ENCODE measurements at regions not wholly inside any gene's neighbourhood (a gene's known extent, or its start where the extent isn't known, plus 50 kb on each side); places are given as distances from the start of the nearest gene placed in this dataset.

DNA sequence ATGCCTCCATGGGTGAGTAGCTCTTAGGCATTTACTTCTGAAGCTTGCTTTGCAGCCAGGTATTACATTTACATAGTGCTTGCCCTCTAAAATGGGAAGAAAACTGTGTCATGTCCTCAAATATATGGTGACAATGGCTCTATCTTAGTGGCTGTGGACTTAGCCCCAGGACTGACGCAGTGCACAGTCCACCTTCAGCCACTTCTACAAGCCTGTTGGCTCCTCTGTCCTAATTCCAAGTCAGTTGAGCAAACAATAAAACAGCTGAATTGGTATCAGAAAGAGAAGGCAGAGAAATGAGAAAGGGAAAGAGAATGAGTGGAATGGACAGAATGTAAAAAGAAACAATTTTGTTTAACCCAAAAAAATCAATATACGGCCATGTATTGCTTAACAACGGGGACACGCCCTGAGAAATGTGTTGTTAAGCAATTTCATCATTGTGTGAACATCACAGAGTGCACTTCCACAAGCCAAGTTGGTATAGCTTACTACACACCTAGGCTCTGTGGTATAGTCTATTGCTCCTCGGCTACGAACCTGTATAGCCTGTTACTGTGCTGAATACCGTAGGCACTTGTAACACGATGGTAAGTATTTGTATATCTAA, 93.5 kb downstream of the GRIN2B start:
- Histone ChIP-seq H3K27ac (ENCODE audit: low read length) (no peak overlapping the region), H3K4me3 (ENCODE audit: low read depth in 1 of 2, low read length in 2 of 2) (no peak overlapping the region), H3K9me3 (ENCODE audit: control insufficient read depth in 1 of 2, low read length in 2 of 2) (no peaks in the 10 kb centered on the region), H3K36me3 (ENCODE audit: control insufficient read depth in 1 of 2, insufficient read depth in 2 of 2, low read length in 2 of 2) (no peaks in the 10 kb centered on the region), H3K27me3 (ENCODE audit: low read depth, low read length) (no peaks in the 10 kb centered on the region), H3K4me1 (ENCODE audit: control insufficient read depth in 1 of 2, insufficient read depth in 2 of 2, low read length in 2 of 2) (no peaks in the 10 kb centered on the region)

DNA sequence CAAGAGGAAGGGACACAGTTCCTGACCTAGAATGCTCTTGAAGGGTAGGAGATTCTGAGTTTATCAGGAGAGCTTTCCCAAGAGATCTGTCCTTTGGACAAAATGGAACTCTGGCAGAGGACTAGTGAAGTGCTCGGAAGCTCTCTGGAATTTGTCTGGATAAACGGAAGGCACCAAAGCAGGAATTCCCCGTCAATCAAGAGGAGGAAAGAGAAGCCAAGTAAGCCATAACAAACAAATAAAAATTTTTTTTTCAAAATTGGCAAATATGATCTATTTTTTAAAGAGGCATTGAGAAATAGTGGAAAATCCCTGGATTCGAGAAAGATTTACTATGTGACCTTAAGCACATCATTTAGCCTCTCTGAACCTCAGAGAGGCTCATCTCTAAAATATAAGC, 99.2 kb downstream of the GRIN2B start:
- Histone ChIP-seq H3K36me3 (ENCODE audit: control insufficient read depth in 1 of 2, insufficient read depth in 2 of 2, low read length in 2 of 2) (no peaks in the 10 kb centered on the region), H3K4me3 (ENCODE audit: low read depth in 1 of 2, low read length in 2 of 2) (no peak overlapping the region), H3K27me3 (ENCODE audit: low read depth, low read length) (no peaks in the 10 kb centered on the region), H3K4me1 (ENCODE audit: control insufficient read depth in 1 of 2, insufficient read depth in 2 of 2, low read length in 2 of 2) (no peaks in the 10 kb centered on the region), H3K27ac (ENCODE audit: low read length) (no peak overlapping the region), H3K9me3 (ENCODE audit: control insufficient read depth in 1 of 2, low read length in 2 of 2) (no peaks in the 10 kb centered on the region)

DNA sequence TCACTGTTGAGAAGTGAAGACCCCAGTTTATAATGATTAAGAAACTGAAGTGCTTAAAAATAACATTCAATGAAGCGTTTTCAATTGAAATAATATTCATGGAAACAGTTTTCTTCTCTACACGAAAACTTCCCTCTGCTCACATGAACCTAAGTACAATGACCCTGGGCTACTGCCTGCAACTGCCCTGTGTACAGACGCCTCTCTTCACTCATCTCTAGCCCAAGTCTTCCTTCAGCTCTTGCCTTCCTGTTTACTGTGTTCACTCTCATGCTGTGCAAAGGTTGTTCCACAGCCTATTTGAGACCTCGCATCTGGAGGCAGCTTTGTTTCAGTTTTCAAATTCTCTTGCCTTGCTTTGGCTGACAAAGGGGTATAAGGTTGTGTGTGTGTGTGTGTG, 100.8 kb downstream of the GRIN2B start:
- H3K27ac ChIP-seq (ENCODE audit: low read length): no peak overlapping the region
- no peak overlapping the region for H3K4me3 ChIP-seq (ENCODE audit: low read depth in 1 of 2, low read length in 2 of 2)

DNA sequence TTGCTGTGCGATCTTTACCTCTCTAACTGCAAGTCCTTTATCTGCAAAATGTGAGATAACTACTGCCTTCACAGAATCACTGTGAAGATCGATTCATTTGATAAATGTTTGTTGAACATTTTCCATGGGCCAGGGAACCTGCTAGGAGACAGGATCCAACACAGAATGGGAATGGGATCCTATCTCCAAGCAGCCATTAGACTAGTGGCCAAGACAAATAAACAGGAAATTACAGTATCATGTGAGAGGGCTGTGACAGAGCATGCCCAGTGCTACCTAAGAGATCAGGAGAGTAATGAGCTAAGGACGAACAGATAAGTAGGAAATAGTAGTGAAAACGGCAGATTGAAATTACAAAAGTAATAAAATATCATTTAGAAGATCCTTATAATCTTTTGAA, 105.7 kb downstream of the GRIN2B start:
- no peak overlapping the region for H3K4me3 ChIP-seq (ENCODE audit: low read depth in 1 of 2, low read length in 2 of 2)
- no peaks in the 10 kb centered on the region for H3K27me3 ChIP-seq (ENCODE audit: low read depth, low read length)
- H3K36me3 ChIP-seq (ENCODE audit: control insufficient read depth in 1 of 2, insufficient read depth in 2 of 2, low read length in 2 of 2): no peaks in the 10 kb centered on the region
- H3K27ac ChIP-seq (ENCODE audit: low read length): no peak overlapping the region
- no peaks in the 10 kb centered on the region for H3K4me1 ChIP-seq (ENCODE audit: control insufficient read depth in 1 of 2, insufficient read depth in 2 of 2, low read length in 2 of 2)
- no peaks in the 10 kb centered on the region for H3K9me3 ChIP-seq (ENCODE audit: control insufficient read depth in 1 of 2, low read length in 2 of 2)

More for the DNA sequence above, 100.8 kb downstream of the GRIN2B start:
- no peaks in the 10 kb centered on the region for H3K27me3 ChIP-seq (ENCODE audit: low read depth, low read length)
- no peaks in the 10 kb centered on the region for H3K9me3 ChIP-seq (ENCODE audit: control insufficient read depth in 1 of 2, low read length in 2 of 2)
- no peaks in the 10 kb centered on the region for H3K36me3 ChIP-seq (ENCODE audit: control insufficient read depth in 1 of 2, insufficient read depth in 2 of 2, low read length in 2 of 2)
- H3K4me1 ChIP-seq (ENCODE audit: control insufficient read depth in 1 of 2, insufficient read depth in 2 of 2, low read length in 2 of 2): no peaks in the 10 kb centered on the region

DNA sequence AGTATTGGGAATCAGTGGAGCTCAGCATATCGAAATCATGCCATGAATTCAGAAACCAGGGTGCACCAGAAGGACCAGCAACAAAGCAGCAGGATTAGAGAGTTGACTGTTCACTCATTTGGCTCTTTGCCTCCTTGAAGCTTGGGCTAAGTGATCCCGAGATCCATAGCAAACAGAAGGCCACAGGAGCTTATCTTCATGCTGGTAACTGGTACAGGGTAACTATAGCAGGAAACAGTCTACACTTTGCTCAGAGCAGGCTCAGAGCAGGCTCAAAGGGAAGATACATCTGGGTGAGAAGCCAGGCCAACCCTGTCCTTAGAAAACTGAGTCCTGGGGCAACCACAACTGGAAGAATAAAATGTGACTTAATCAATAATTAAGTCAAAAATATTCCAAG, 111.1 kb downstream of the GRIN2B start:
- H3K27ac ChIP-seq (ENCODE audit: low read length): no peak overlapping the region
- H3K36me3 ChIP-seq (ENCODE audit: control insufficient read depth in 1 of 2, insufficient read depth in 2 of 2, low read length in 2 of 2): no peaks in the 10 kb centered on the region
- H3K4me3 ChIP-seq (ENCODE audit: low read depth in 1 of 2, low read length in 2 of 2): no peak overlapping the region
- no peaks in the 10 kb centered on the region for H3K9me3 ChIP-seq (ENCODE audit: control insufficient read depth in 1 of 2, low read length in 2 of 2)
- no peaks in the 10 kb centered on the region for H3K27me3 ChIP-seq (ENCODE audit: low read depth, low read length)
- no peaks in the 10 kb centered on the region for H3K4me1 ChIP-seq (ENCODE audit: control insufficient read depth in 1 of 2, insufficient read depth in 2 of 2, low read length in 2 of 2)

DNA sequence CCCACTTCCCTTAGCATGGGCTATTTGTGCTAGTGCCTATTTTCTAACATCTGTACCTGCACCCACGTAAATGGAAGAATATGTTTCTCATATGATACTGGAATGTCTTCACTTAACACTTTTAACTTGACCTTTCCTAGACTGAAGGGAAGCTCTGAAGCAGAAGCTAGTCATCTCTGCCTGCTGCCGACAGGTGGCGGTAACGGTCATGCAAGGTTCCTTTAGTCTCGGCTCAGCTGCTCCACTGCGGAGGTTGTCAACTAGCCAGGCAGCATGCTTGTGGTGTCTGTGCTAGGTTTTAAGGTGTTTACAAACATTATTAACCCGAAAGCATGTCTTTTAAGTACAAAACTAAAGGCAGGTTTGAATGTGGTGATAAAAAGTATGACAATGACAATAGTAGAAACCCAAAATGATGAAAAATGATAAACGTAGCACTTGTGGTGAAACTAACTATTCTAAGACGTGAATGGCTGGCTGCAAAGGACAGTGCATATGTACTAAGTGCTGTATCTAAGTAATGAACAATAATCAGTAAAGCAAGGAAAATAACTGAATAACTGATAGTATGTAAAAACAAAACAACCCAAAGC, 117.2 kb downstream of the GRIN2B start:
- no peaks in the 10 kb centered on the region for H3K4me1 ChIP-seq (ENCODE audit: control insufficient read depth in 1 of 2, insufficient read depth in 2 of 2, low read length in 2 of 2)
- no peak overlapping the region for H3K4me3 ChIP-seq (ENCODE audit: low read depth in 1 of 2, low read length in 2 of 2)
- H3K36me3 ChIP-seq (ENCODE audit: control insufficient read depth in 1 of 2, insufficient read depth in 2 of 2, low read length in 2 of 2): no peaks in the 10 kb centered on the region
- no peaks in the 10 kb centered on the region for H3K27me3 ChIP-seq (ENCODE audit: low read depth, low read length)
- no peak overlapping the region for H3K27ac ChIP-seq (ENCODE audit: low read length)
- H3K9me3 ChIP-seq (ENCODE audit: control insufficient read depth in 1 of 2, low read length in 2 of 2): no peaks in the 10 kb centered on the region

DNA sequence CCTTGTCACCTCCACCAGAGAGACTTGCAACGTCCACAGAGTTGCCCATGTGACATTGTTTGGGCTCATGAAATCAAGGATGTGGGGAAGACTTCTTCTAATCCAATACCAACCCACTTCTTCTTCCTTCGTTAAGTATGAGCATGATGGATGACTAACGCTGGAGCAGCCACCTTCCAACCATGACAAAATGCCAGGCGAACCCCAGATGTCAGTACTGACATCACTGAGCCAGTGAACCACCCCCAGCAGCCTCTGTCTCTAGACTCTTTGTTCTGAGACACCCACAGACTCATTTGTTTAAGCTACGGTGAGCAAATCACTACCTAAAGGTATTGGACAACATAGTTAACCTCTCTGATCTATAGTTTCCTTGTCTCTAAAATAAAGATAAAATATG, 123.7 kb downstream of the GRIN2B start:
- Histone ChIP-seq H3K4me3 (ENCODE audit: low read depth in 1 of 2, low read length in 2 of 2) (no peak overlapping the region), H3K9me3 (ENCODE audit: control insufficient read depth in 1 of 2, low read length in 2 of 2) (no peaks in the 10 kb centered on the region), H3K27ac (ENCODE audit: low read length) (no peak overlapping the region), H3K36me3 (ENCODE audit: control insufficient read depth in 1 of 2, insufficient read depth in 2 of 2, low read length in 2 of 2) (no peaks in the 10 kb centered on the region), H3K4me1 (ENCODE audit: control insufficient read depth in 1 of 2, insufficient read depth in 2 of 2, low read length in 2 of 2) (no peaks in the 10 kb centered on the region), H3K27me3 (ENCODE audit: low read depth, low read length) (no peaks in the 10 kb centered on the region)

DNA sequence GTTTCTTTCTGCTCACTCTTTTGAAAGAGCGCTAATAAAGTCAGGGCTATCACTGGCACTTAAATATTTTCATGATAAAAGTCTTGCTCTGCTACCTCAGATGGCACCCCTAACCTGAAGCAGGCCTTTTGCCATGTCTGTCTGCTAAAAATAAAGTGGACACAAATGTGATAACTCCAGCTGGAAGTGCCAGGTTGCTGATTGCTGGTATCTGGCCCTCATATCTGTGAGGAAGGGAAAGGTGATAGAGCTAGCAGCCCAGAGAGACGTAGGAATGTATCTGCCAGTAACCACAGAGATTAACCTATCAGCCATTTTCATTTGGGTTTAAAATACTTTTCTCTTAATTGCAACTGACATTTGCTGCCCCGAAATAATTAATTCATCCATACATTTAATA, 127.9 kb downstream of the GRIN2B start:
- Histone ChIP-seq H3K4me1 (ENCODE audit: control insufficient read depth in 1 of 2, insufficient read depth in 2 of 2, low read length in 2 of 2) (no peaks in the 10 kb centered on the region), H3K27ac (ENCODE audit: low read length) (no peak overlapping the region), H3K27me3 (ENCODE audit: low read depth, low read length) (no peaks in the 10 kb centered on the region), H3K36me3 (ENCODE audit: control insufficient read depth in 1 of 2, insufficient read depth in 2 of 2, low read length in 2 of 2) (no peaks in the 10 kb centered on the region), H3K4me3 (ENCODE audit: low read depth in 1 of 2, low read length in 2 of 2) (no peak overlapping the region), H3K9me3 (ENCODE audit: control insufficient read depth in 1 of 2, low read length in 2 of 2) (no peaks in the 10 kb centered on the region)

DNA sequence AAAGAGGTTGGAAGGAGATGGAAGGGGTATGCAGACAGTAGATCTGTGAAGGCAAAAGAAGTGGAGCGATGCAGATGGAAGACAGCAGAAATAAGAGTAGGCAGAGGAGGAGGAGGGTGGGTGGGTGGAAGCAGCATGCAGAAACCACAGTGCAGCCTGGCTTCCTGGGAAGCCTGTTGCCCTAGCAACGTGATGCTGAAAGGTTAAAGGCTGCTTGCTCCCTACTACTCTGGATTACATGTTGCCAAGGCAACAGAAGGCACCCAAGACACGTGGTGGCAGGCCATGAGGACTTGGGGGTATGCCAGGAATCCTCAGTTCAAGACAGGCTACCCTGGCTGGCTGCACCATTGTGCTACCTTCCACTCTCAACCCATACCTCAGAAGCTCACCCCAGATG, 129.6 kb downstream of the GRIN2B start:
- H3K27me3 ChIP-seq (ENCODE audit: low read depth, low read length): no peaks in the 10 kb centered on the region
- no peaks in the 10 kb centered on the region for H3K4me1 ChIP-seq (ENCODE audit: control insufficient read depth in 1 of 2, insufficient read depth in 2 of 2, low read length in 2 of 2)
- no peaks in the 10 kb centered on the region for H3K9me3 ChIP-seq (ENCODE audit: control insufficient read depth in 1 of 2, low read length in 2 of 2)
- no peak overlapping the region for H3K4me3 ChIP-seq (ENCODE audit: low read depth in 1 of 2, low read length in 2 of 2)
- no peak overlapping the region for H3K27ac ChIP-seq (ENCODE audit: low read length)
- no peaks in the 10 kb centered on the region for H3K36me3 ChIP-seq (ENCODE audit: control insufficient read depth in 1 of 2, insufficient read depth in 2 of 2, low read length in 2 of 2)

DNA sequence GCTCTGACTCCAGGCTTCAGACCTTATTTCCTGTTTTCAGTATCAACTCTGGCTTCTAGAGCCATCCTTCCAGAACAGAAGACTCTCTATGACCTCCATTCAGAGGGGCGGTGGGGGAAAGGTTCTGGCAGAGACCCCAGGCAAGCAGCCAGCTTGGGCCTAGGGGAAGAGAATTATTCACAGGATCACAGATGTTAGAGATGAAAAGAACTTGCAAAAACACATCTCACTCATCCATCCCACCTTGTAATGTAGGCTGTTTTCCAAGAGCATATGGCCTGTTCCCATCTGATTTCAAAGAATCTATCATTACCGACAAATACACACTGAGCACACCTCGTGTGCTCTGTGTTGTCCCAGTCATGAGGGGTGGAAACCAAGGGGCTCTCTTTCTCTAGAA, 131.9 kb downstream of the GRIN2B start:
- Histone ChIP-seq H3K36me3 (ENCODE audit: control insufficient read depth in 1 of 2, insufficient read depth in 2 of 2, low read length in 2 of 2) (no peaks in the 10 kb centered on the region), H3K27me3 (ENCODE audit: low read depth, low read length) (no peaks in the 10 kb centered on the region), H3K4me1 (ENCODE audit: control insufficient read depth in 1 of 2, insufficient read depth in 2 of 2, low read length in 2 of 2) (no peaks in the 10 kb centered on the region), H3K4me3 (ENCODE audit: low read depth in 1 of 2, low read length in 2 of 2) (no peak overlapping the region), H3K9me3 (ENCODE audit: control insufficient read depth in 1 of 2, low read length in 2 of 2) (no peaks in the 10 kb centered on the region), H3K27ac (ENCODE audit: low read length) (no peak overlapping the region)

DNA sequence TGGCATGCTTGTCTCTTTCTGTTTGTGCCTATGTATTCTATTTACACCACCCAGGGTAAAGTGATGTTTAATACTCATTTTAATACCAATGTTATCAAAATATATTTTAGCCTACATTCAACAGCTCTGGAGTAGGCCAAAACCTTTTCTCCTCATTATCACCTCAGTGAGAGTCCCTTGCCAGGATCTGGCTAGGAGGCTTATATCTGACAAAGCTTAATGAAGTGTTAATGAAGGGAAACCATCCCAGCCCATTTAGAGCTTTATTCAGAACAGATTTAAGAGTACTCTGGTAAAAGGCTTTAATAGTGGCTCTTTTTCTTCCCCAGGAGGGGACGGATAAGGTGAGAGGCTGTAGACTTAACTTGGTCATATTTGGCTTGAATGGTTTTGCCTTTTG, 137.6 kb downstream of the GRIN2B start:
- no peaks in the 10 kb centered on the region for H3K4me1 ChIP-seq (ENCODE audit: control insufficient read depth in 1 of 2, insufficient read depth in 2 of 2, low read length in 2 of 2)
- no peak overlapping the region for H3K27ac ChIP-seq (ENCODE audit: low read length)
- H3K4me3 ChIP-seq (ENCODE audit: low read depth in 1 of 2, low read length in 2 of 2): no peak overlapping the region
- no peaks in the 10 kb centered on the region for H3K36me3 ChIP-seq (ENCODE audit: control insufficient read depth in 1 of 2, insufficient read depth in 2 of 2, low read length in 2 of 2)
- H3K27me3 ChIP-seq (ENCODE audit: low read depth, low read length): no peaks in the 10 kb centered on the region
- H3K9me3 ChIP-seq (ENCODE audit: control insufficient read depth in 1 of 2, low read length in 2 of 2): no peaks in the 10 kb centered on the region

DNA sequence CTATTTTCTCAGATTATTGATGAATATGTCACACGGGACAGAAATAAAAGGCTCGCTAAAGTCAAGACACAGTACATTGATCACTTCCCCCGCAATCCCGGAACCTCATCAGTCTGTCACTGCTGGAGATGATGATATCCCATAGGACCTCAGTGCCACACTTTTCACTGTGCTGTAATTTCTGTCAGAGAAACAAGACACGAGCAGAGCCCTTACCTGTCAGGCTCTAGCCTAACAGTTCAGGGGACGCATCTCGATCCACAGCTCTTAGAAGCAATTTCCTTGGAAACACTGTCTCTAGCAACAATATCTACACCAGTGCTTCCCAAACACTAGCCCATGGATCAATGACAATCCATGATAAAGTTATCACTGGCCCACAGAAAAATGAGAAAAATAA, 140.0 kb downstream of the GRIN2B start:
- H3K9me3 ChIP-seq (ENCODE audit: control insufficient read depth in 1 of 2, low read length in 2 of 2): no peaks in the 10 kb centered on the region
- no peaks in the 10 kb centered on the region for H3K27me3 ChIP-seq (ENCODE audit: low read depth, low read length)
- no peak overlapping the region for H3K27ac ChIP-seq (ENCODE audit: low read length)
- no peaks in the 10 kb centered on the region for H3K36me3 ChIP-seq (ENCODE audit: control insufficient read depth in 1 of 2, insufficient read depth in 2 of 2, low read length in 2 of 2)
- no peak overlapping the region for H3K4me3 ChIP-seq (ENCODE audit: low read depth in 1 of 2, low read length in 2 of 2)
- no peaks in the 10 kb centered on the region for H3K4me1 ChIP-seq (ENCODE audit: control insufficient read depth in 1 of 2, insufficient read depth in 2 of 2, low read length in 2 of 2)

Data from muscle layer of duodenum (tissue), 2 donors.